OCI-LY7 (cell line): ENCODE measurements at regions not wholly inside any gene's neighbourhood (a gene's known extent, or its start where the extent isn't known, plus 50 kb on each side); places are given as distances from the start of the nearest gene placed in this dataset.

Source experiments
- CTCF ChIP-seq: fragments of 200-600 bp; sonication (generic); conservative IDR thresholded peaks from 2 replicates; pipeline ENCODE4 v1.5.1; 2014; ENCODE audit warnings: mild to moderate bottlenecking, antibody characterized with exemption, low read length, moderate library complexity, mixed read lengths
- EZH2phosphoT487 ChIP-seq: fragments of 200-600 bp; sonication (generic); IDR thresholded peaks from 2 replicates; pipeline ENCODE4 v1.6.1; 2018; ENCODE audit warnings: low read depth, borderline replicate concordance, mild to moderate bottlenecking, mixed run types, antibody characterized with exemption, low read length, moderate library complexity, mixed read lengths

DNA sequence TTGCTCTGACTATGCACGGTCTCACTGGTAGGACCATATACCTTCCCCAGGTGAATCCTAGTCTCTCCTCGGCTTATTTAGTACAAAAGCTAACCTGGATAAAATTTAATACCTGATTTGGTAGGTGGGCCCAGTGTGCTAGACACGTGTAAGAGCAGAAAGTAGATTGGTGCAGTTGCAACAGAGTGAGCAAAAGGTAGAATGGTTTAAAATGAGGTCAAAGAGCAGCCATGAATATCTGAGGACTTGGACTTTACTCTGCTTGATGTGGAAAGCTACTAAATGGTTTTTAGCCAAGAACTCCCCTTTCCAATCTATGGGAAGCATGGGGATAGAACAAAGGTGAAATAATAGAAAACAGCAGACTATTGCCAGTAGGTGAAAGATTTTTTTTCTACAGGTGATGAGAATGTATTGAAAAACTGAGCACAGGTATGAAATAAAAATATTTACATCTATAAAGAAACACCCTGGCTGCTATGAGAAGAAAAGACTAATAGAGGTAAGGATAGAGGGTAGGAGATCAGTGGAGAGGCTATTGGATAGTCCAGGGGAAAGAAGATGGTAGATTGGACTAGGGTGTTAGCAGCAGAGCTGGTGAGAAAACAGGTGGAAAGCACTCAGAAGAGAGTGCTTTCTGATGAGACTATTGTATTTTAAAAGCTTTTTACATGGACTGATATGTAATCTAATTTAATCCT is 61.3 kb upstream of the BCL9 start:
- TF ChIP-seq CTCF (no peak), EZH2phosphoT487 (no peak)
